Suppressor macrophage (primary cell): ENCODE measurements at regions not wholly inside any gene's neighbourhood (a gene's known extent, or its start where the extent isn't known, plus 50 kb on each side); places are given as distances from the start of the nearest gene placed in this dataset.

ENCODE experiments used
- DNase-seq, 4 experiments: peaks; one replicate each; pipeline ENCODE4 v3.0.0-alpha.2; 2020 to 2022

DNA sequence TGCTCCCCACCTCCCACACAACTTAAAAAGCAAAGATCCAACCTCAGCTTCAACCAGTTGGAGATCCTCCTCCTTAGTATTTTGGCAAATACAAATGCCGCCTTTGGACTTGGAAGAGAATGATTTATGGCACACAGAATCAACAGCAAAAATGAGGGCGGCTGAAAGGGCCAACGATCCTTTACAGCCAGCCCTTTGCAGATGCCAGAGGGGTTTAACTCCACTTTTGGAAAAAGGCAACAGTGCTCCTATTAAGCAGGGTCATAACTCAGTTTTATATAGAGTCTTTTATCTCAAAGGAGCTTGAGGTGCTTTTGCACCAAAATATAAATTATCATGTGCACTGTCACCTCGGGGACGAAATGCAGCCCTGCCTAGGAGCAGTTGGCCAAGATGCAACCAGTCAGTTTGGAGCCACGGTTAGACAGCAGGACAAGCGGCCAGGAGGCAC lies 56.7 kb upstream of the JCAD start:
- no peak for DNase-seq

DNA sequence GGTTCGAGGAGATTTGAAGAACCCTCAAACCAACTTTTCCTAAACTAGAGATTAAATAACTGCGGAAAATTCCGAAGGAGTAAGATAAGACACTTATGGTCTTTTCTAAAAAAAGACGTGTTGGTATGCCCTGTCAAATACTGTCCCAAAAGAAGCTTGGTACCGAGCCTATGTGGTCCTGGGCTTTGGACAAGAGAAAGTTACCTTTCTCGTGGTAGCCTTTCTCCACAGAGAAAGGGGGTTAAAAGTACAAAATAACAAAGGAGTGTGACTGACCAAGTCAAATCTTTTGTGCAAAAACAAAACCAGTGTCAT lies 56.2 kb upstream of the JCAD start:
- no peak for DNase-seq

DNA sequence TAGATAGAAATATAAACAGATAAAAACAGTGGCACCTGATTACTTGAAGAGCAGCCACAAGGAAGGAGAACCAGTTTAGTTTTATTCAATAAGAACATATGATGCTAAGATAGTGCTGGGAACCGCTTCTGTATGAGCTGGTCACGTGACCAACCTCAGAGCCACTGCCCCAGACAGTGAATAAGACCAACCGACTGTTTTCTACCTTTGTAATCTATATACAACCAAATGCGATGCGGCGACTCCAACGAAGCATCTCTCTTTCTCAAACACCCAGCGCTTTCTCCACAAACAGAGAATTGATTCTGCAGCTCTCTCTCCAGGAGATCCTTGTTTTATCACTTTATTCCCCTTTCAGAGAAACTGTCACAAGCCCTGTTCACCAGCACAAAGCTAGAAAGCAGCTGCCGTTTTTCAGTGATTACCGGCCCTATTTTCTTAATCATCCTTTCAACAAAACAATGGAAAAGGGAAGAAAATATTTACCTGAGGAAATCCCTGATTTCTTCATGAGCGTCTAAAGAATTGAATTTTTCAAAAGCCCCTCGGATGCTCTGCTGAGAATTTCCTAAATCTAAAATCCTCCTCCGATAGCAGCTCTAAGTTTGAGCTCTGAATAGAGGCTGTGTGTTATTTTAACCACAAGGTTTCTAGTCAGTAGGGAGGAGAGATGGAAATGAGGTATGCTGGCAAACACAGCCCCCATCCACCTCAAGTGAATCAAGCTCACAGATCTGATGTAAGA lies 55.7 kb upstream of the JCAD start:
- no peak for DNase-seq

DNA sequence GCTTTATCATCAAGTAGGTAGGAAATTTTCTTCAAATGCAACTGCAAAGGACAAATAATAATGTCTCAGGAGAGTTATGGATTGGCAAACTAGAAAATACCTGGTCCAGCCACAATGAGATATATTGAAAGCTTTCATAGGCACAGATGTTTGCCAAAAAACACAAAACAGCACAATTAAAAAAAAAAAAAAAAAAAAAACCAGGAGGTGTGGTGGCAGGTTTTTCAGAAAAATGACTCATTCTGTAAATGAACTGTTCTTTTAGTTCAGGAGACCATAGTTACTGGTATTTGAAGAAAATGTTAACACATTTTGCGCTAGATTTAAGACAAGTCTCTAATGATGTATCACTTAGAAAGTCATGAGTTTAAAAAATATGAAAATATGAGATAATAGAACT lies 55.0 kb upstream of the JCAD start:
- DNase-seq = no peak

DNA sequence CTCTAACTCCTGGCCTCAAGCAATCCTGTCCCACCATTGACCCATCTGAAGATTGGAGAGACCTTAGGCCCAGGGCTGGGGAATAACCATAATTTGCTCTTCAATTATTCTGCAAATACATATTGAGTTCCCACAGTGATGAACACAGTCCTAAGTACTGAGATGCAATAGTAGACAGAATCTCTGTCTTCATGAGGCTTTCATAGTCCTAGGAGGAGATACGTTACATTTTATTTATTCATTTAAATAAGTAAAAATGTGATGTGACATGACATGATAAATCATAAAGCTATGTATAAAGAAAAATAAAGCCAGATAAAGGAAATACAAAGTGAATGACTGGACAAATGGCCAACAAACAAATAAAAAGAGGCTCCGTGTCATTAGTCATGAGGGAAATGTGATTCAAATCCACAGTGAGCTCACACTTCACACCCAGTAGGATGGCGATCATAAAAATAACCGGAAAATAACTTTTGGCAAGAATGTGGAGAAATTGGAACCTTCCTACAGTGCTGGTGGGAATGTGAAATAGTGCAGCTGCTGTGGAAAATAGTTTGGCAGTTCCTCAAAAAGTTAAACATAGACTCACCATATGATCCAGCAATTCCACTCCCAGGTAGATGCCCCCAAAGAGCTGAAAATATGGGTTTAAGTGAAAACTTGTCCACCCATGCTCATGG lies 52.1 kb upstream of the JCAD start:
- no peak for DNase-seq
